GM19025 (cell line): ENCODE measurements at regions not wholly inside any gene's neighbourhood (a gene's known extent, or its start where the extent isn't known, plus 50 kb on each side); places are given as distances from the start of the nearest gene placed in this dataset.

Experiments
- ATAC-seq: cut with Tn5 transposase; IDR thresholded peaks from one replicate; pipeline ENCODE4 v1.9.1; 2021; ENCODE audit warnings: mild to moderate bottlenecking, low read depth, moderate library complexity; ENCODE audit not compliant: unreplicated experiment

- no peak for ATAC-seq
Measured at GRCh38 chr10:78808286-78808685, 260.5 kb upstream of the ZMIZ1 start.

- ATAC-seq = no peak
Measured at GRCh38 chr10:78808736-78809367, 259.9 kb upstream of the ZMIZ1 start.

- ATAC-seq = no peak
Measured at GRCh38 chr10:78811174-78811573, 257.6 kb upstream of the ZMIZ1 start.

GRCh38 chr10:78812571-78813318 is 256.0 kb upstream of the ZMIZ1 start:
- ATAC-seq = no peak

GRCh38 chr10:78813526-78813925 is 255.2 kb upstream of the ZMIZ1 start:
- no peak for ATAC-seq

GRCh38 chr10:78813998-78814399 is 254.8 kb upstream of the ZMIZ1 start:
- no peak for ATAC-seq

DNA sequence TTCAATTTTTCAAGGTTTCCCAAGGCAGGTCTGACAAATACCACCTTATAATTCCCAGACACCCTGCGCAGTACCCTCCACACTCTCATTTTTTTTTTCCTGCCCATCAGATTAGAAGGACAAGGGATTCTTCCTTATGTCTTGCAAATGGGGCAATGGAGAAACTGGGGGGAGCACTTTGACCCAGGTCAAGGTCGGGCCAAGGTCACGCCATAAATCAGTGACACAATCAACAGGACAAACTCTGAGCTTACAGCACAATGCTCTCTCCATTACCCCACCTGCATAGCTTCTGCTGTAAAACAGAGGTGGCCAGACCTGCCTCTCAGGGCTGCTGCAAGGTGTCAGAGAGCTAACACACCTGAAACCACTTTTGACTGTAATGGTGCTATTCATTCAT is 254.4 kb upstream of the ZMIZ1 start:
- no peak for ATAC-seq

- ATAC-seq = no peak
Measured at GRCh38 chr10:78815702-78816334, 252.9 kb upstream of the ZMIZ1 start.

GRCh38 chr10:78817361-78817760 is 251.4 kb upstream of the ZMIZ1 start:
- ATAC-seq = no peak

- ATAC-seq = no peak
Measured at GRCh38 chr10:78817804-78818203, 251.0 kb upstream of the ZMIZ1 start.

- no peak for ATAC-seq
Measured at GRCh38 chr10:78819361-78820006, 249.3 kb upstream of the ZMIZ1 start.

DNA sequence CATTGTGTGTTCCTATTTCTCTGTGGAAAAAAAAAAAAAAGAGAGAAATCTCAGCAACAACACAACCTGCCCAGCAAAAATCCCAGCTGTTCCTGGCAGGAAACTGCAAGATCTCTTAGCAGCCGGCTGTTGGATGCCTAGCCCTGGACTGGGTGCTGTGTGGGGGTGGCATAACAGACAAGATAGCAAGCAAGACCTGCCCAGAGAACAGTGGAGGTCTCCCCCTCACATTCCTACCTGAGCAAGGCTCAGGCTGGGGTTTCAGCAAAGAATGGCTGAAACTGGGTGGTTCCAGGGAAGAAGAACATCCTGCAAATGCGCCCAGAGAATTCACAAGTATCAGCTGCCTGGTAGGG is 248.8 kb upstream of the ZMIZ1 start:
- no peak for ATAC-seq

DNA sequence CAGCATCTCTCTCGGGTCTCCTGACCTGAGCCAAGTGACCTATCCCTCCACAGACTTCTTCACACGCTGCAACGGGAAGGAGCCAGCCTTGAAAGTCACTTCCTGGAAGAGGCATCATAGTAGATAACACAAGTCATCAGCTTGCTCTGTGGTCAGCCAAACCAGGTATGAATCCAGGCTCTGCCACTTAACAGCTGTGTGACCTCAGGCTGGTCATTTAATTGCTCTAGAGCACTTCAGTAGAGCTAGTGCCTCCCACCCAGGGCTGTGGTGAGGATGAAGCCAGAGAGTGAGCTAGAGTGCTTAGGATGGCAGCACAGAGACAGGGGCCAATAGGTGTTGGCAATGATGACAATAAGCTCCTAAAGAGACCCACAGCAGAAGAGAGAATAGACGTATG is 247.7 kb upstream of the ZMIZ1 start:
- ATAC-seq = no peak

DNA sequence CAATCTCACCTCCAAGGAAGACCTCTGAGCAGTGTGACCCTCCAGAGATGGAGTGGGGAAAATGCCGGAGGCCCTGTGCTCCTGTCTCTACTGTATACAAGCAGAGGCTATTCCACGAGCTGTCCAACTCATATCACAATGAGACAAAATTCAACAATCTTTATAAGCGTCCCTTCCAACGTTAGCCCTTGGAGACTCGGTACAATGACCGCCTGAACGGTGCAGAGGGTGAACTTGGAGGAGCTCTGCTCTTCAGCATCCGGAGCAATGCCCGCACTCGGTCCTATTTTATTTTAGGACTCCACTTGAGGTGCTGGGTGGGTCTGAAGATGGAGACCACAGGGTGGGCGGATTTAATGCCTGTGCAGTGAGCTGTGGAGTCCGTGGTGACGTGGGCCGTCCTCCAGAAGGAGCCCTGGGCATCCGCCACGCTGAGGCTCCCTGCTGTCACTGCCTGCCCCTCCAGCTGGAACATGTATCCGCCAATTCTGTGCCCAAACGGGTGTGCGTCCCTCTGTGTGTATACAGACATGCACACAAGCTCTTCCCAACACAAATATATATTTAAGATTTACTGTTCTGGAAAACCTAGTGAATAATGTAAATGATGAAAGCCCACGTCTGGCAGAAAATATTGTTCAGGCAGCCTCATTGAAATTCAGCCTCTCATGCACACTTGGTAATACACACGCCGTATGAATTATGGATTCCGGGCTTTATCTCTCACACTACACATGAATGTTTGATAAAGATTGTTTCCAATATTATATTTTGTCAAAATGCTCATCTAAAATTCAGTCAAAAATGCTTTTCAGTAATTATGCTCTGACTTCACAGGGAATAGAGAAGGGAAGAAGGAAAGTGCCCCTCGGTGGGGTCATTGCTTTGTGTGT is 239.9 kb upstream of the ZMIZ1 start:
- no peak for ATAC-seq

DNA sequence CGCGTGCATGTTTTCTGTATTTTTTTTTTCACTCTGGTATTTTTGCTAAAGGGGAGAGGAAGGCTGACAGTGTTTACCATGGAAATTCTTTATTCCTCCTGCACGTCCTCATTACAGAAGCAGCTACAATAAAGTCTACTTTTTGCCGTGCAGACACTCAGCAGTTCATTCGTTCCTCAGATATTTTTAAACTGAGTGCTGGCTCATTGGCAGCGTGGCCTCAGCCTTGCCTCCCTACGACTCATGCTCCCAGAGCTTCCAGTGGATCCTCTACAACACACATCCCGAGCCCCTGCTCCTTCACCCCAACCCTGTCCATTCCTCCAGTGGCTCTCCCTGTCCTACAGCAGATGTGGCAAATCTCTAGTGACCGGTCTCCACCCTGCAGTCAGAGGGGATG is 239.2 kb upstream of the ZMIZ1 start:
- ATAC-seq = no peak

DNA sequence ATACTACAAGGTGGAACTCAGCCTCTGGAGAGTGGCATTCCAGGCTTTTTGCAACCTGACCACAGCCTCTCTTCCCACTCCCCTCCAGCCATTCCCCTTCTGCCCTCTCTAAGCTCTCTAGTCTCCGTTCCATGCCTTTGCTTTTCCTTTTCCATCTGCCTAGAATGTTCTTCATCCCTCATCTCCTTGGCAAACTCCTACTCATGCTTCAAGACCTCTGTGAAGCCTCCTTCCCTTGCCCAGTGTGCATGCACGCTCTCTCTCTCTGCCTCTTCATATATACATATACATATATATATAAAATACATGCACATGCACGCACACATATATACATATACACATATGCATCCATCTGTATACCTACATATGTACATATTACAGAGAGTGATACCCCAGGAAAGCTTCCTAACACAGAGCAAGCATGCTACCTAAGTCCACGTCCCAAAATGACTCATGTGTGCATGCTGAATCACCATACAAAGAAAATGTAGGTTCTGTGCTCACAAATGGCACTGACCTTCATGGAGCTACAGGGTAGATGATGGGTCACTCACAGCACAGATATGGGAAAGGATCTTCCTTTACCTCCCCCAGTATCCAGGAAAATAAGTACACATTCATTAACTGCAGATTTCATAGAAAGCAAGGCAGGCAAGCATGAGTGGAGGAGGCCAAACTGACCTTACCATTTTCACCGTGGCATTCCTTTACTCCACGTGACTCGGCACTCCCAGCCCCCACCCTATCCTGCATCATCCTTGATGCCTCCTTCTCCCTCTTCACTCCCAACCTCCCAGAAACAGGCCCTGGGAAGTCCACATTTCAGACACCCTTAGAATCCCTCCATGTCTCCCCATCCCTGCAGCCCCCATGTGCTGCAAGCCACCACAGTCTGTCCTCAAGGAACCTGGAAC is 238.4 kb upstream of the ZMIZ1 start:
- no peak for ATAC-seq

DNA sequence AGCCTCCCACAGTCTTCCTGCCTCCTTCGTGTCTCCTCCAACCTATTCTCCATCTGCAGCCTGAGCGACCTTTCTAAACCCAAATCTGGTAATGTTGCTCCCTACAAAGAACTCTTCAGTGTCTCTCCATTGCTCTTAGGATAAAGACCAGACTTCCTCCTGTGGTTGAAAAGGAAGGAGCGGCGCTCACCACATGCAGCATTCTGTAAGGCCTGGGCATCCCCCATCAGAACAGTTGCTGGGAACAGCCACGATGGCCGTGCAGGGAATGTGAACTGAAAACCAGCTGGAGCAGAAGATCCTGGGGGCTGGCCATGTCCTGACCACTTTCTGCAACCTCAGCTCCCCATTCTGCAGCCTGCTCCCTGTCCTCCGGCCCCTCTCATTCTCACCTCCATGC is 237.8 kb upstream of the ZMIZ1 start:
- no peak for ATAC-seq

DNA sequence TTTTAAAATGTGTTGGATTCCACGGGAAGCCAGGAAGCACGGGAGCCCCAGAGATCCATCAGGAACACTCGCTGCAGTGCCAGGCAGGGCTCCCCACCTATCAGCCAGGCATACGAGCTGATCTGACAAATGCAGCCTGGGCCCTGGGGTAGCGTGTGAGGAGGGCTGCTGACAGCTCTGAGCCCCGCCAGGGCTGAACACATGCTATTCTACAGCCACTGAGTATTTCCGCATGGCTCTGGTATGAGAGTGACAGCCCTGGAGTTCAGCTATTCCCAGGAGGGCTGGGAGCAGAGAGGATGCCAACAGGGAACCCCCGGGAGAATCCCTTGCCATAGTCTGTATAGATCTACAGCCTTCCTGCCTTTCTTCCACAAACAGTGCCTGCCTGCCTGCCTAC is 237.3 kb upstream of the ZMIZ1 start:
- ATAC-seq = no peak

GRCh38 chr10:78832281-78832680 is 236.5 kb upstream of the ZMIZ1 start:
- ATAC-seq = no peak
